ENCODE measurements at regions not wholly inside any gene's neighbourhood (a gene's known extent, or its start where the extent isn't known, plus 50 kb on each side); places are given as distances from the start of the nearest gene placed in this dataset.

DNA sequence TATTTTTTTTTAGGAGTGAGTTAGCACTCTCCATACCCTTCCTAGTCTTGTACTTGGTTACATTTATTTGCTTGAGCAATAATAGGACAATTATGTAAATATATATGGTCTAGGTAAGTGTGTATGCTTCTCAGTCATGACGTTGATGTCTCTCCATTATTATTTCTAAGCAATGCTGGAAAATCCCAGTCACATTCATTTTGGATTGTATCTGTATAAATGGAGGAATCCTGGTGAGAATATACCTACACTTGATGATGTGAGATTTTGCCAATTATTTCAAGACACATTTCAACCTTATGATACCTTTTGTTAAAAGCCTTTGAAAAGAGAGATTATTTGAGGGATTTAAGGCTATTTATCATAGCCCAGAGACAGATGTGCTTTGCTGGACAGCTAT is 2244.5 kb upstream of the WWC1 start:
- no peak for DNase-seq (ENCODE audit: low read depth)
- H3K4me3 ChIP-seq (ENCODE audit: low read length), result no peak overlapping the region
- TF ChIP-seq, protein P1, sequence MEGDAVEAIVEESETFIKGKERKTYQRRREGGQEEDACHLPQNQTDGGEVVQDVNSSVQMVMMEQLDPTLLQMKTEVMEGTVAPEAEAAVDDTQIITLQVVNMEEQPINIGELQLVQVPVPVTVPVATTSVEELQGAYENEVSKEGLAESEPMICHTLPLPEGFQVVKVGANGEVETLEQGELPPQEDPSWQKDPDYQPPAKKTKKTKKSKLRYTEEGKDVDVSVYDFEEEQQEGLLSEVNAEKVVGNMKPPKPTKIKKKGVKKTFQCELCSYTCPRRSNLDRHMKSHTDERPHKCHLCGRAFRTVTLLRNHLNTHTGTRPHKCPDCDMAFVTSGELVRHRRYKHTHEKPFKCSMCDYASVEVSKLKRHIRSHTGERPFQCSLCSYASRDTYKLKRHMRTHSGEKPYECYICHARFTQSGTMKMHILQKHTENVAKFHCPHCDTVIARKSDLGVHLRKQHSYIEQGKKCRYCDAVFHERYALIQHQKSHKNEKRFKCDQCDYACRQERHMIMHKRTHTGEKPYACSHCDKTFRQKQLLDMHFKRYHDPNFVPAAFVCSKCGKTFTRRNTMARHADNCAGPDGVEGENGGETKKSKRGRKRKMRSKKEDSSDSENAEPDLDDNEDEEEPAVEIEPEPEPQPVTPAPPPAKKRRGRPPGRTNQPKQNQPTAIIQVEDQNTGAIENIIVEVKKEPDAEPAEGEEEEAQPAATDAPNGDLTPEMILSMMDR (conservative IDR thresholded peaks at IDR 0.05; ENCODE audit: low read depth, low read length), result no peak

DNA sequence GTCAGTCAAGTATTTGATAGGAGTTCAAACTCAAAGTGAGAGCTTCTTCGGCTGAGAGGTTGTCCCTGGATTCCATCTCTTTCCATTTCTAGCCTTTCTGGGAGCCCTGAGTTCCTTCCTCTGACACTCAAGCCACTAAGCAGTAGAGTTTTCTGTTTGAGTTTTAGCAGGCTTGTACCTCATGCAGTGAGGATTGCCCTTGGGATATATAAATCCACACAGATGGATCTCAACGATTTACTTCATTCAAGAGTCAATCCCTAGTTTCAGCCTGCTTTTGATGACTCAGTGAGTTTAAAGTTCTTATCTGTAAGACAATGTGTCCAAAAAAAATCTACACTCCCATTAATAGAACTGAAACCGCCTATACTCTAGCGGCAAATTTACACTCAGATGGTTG is 2240.9 kb upstream of the WWC1 start:
- no peak for DNase-seq (ENCODE audit: low read depth)
- TF ChIP-seq, protein P1 (conservative IDR thresholded peaks at IDR 0.05; ENCODE audit: low read depth, low read length), result no peak
- no peak overlapping the region for H3K4me3 ChIP-seq (ENCODE audit: low read length)

GRCh38 chr5:166058660-166059059 is 2232.8 kb upstream of the WWC1 start:
- no peak overlapping the region for H3K4me3 ChIP-seq (ENCODE audit: low read length)
- TF ChIP-seq, protein P1 (conservative IDR thresholded peaks at IDR 0.05; ENCODE audit: low read depth, low read length), result no peak
- no peak for DNase-seq (ENCODE audit: low read depth)

- no peak for DNase-seq (ENCODE audit: low read depth)
- H3K4me3 ChIP-seq (ENCODE audit: low read length), result no peak overlapping the region
- TF ChIP-seq, protein P1 (conservative IDR thresholded peaks at IDR 0.05; ENCODE audit: low read depth, low read length), result no peak
Measured at GRCh38 chr5:166062094-166062493, 2229.4 kb upstream of the WWC1 start.

DNA sequence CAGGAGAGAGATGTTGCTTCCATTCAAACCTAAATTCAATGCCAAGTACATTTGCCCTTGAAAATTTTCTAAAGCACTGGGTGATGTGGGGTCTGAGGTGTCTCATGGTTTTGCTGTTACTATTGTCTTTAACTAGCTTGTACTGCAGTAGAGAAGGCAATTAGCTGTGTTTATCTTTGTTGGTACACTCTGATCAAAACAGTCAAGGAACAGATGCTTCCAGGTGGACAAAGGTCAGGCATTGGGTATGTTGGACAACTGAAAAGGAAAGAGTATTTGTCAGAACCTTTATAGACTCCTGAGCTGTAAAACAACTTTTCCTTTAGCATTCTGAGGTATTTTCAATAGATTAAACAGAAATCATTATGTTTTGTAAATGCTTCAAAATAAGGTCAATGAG is 2228.7 kb upstream of the WWC1 start:
- DNase-seq (ENCODE audit: low read depth), result no peak
- no peak overlapping the region for H3K4me3 ChIP-seq (ENCODE audit: low read length)
- TF ChIP-seq, protein P1 (conservative IDR thresholded peaks at IDR 0.05; ENCODE audit: low read depth, low read length), result no peak

GRCh38 chr5:166063261-166063660 is 2228.2 kb upstream of the WWC1 start:
- TF ChIP-seq, protein P1 (conservative IDR thresholded peaks at IDR 0.05; ENCODE audit: low read depth, low read length), result no peak
- H3K4me3 ChIP-seq (ENCODE audit: low read length), result no peak overlapping the region
- DNase-seq (ENCODE audit: low read depth), result no peak

GRCh38 chr5:166068547-166069335 is 2222.7 kb upstream of the WWC1 start:
- TF ChIP-seq, protein P1 (conservative IDR thresholded peaks at IDR 0.05; ENCODE audit: low read depth, low read length), result no peak
- H3K4me3 ChIP-seq (ENCODE audit: low read length), result no peak overlapping the region
- DNase-seq (ENCODE audit: low read depth), result peak; percentile 55
